Smooth muscle cell (in vitro differentiated cells): ENCODE measurements at regions not wholly inside any gene's neighbourhood (a gene's known extent, or its start where the extent isn't known, plus 50 kb on each side); places are given as distances from the start of the nearest gene placed in this dataset.

ENCODE experiments used
- DNase-seq: peaks from one replicate; lab custom pipeline; 2025; ENCODE audit not compliant: unreplicated experiment; lab: John Stamatoyannopoulos, UW
- H2AFZ ChIP-seq: fragments of 200-600 bp; sonication (generic); 2 replicates; pipeline ENCODE4 v1.6.0; 2016; ENCODE audit warnings: antibody characterized with exemption, low read depth, mild to moderate bottlenecking
- H3F3A ChIP-seq: fragments of 200-600 bp; sonication (generic); 2 replicates; pipeline ENCODE4 v1.6.0; 2017; ENCODE audit warnings: antibody characterized with exemption, low read depth
- H3K27ac ChIP-seq: fragments of 200-600 bp; sonication (generic); 2 replicates; pipeline ENCODE4 v1.5.1; 2016; ENCODE audit warnings: low read depth, mild to moderate bottlenecking
- H3K27me3 ChIP-seq: fragments of 200-600 bp; sonication (generic); 2 replicates; pipeline ENCODE4 v1.6.1; 2016; ENCODE audit warnings: low read depth, mild to moderate bottlenecking
- H3K36me3 ChIP-seq: fragments of 200-600 bp; sonication (generic); 2 replicates; pipeline ENCODE4 v1.5.1; 2016; ENCODE audit warnings: low read depth
- H3K4me1 ChIP-seq: fragments of 200-600 bp; sonication (generic); 2 replicates; pipeline ENCODE4 v1.5.1; 2016; ENCODE audit warnings: low read depth
- H3K4me2 ChIP-seq: fragments of 200-600 bp; sonication (generic); 2 replicates; pipeline ENCODE4 v1.6.0; 2016; ENCODE audit warnings: mild to moderate bottlenecking
- H3K4me3 ChIP-seq: fragments of 200-600 bp; sonication (generic); 2 replicates; pipeline ENCODE4 v1.5.1; 2016; ENCODE audit warnings: mild to moderate bottlenecking
- H3K79me2 ChIP-seq: fragments of 200-600 bp; sonication (generic); 2 replicates; pipeline ENCODE4 v1.6.0; 2016; ENCODE audit warnings: low read depth, mild to moderate bottlenecking
- H3K9ac ChIP-seq: fragments of 200-600 bp; sonication (generic); 2 replicates; pipeline ENCODE4 v1.6.0; 2016; ENCODE audit warnings: low read depth
- H3K9me3 ChIP-seq: fragments of 200-600 bp; sonication (generic); replicated peaks from 2 replicates; pipeline ENCODE4 v1.5.1; 2016; ENCODE audit warnings: low read depth
- H4K20me1 ChIP-seq: fragments of 200-600 bp; sonication (generic); 2 replicates; pipeline ENCODE4 v1.6.0; 2016; ENCODE audit warnings: low read depth
- WGBS: methylation state at CpG from one replicate; pipeline ENCODE4 v1.1.7; 2016; ENCODE audit warnings: low lambda C conversion rate; 5-methylcytosine and 5-hydroxymethylcytosine counted together
- TF ChIP-seq, protein P1 (sequence below): fragments of 200-600 bp; sonication (generic); IDR thresholded peaks from 2 replicates; pipeline ENCODE4 v1.5.1; 2017; ENCODE audit warnings: borderline replicate concordance, mild to moderate bottlenecking, antibody characterized with exemption; ENCODE audit not compliant: insufficient read depth, poor library complexity, severe bottlenecking

DNA sequence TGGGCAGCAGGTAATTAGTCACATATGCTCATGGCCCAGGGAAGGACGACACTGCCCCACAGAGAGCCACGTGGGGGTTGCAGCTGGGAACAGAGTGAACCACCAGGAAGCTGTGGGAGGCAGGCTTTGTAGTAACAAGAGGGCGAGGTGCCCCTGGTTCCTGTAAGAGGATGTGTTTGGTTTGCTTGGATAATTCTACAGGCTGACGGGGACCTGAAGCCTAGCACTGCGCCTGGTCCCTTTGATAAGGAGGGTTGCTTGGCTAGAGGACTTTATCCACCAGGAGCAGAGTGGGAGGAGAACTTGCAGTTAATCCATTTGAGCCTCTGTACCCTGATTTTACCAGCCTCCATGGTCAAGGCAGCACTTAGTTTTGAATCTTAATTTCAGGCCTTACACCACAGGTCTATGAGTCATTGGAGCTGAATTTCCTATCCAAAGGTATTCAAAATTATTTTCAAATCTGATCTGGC lies 67.4 kb upstream of the CLDN10 start:
- Histone ChIP-seq H3K79me2 (no peaks in the 10 kb centered on the region), H2AFZ (no peak overlapping the region), H3K4me3 (no peak overlapping the region), H3K27ac (no peak overlapping the region), H3K27me3 (no peaks in the 10 kb centered on the region), H4K20me1 (no peaks in the 10 kb centered on the region), H3F3A (no peaks in the 10 kb centered on the region), H3K9me3 (no peaks in the 10 kb centered on the region), H3K4me2 (no peak overlapping the region), H3K4me1 (no peaks in the 10 kb centered on the region), H3K9ac (no peak overlapping the region), H3K36me3 (no peaks in the 10 kb centered on the region)
- WGBS: 60% methylated on average over 5 of the region's 5 CpGs
- TF ChIP-seq, protein P1, sequence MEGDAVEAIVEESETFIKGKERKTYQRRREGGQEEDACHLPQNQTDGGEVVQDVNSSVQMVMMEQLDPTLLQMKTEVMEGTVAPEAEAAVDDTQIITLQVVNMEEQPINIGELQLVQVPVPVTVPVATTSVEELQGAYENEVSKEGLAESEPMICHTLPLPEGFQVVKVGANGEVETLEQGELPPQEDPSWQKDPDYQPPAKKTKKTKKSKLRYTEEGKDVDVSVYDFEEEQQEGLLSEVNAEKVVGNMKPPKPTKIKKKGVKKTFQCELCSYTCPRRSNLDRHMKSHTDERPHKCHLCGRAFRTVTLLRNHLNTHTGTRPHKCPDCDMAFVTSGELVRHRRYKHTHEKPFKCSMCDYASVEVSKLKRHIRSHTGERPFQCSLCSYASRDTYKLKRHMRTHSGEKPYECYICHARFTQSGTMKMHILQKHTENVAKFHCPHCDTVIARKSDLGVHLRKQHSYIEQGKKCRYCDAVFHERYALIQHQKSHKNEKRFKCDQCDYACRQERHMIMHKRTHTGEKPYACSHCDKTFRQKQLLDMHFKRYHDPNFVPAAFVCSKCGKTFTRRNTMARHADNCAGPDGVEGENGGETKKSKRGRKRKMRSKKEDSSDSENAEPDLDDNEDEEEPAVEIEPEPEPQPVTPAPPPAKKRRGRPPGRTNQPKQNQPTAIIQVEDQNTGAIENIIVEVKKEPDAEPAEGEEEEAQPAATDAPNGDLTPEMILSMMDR: no peak
- DNase-seq: no peak

DNA sequence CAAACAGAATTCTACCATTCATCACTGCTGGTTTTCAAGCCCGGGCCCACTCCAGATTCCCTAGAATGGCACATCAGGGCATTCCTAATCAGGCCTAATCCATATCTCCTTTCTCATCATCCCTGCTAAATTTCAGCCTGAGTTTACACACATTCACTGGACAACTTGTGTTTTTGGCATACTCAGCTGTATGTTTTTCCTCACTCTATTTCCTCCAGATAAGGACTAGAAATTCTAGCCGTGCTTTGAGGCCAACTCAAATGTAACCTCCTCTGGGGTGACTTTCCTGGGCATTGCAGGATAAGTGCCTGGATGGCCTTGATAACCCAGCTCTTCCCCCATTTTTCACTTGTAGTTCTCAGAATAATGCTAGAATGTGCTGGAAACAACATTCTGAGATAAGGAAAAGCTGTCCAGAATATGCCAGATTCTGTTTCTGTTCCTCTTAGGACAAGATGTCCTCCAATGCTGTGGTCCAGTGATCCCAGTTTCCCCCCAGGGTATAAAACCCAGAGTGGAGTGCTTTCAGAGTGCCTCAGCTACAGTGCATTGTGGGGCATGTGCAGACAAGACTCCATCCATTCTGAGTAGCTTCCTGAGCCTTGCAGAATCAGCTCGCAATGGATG lies 66.9 kb upstream of the CLDN10 start:
- H3K9me3 ChIP-seq: no peaks in the 10 kb centered on the region
- no peak overlapping the region for H3K9ac ChIP-seq
- H3F3A ChIP-seq: no peaks in the 10 kb centered on the region
- H3K4me3 ChIP-seq: no peak overlapping the region
- WGBS: 57% methylated on average over 3 of the region's 3 CpGs
- H3K36me3 ChIP-seq: no peaks in the 10 kb centered on the region
- TF ChIP-seq, protein P1: no peak
- DNase-seq: no peak
- no peak overlapping the region for H2AFZ ChIP-seq
- no peaks in the 10 kb centered on the region for H3K79me2 ChIP-seq
- no peaks in the 10 kb centered on the region for H3K4me1 ChIP-seq
- peak overlapping the region; percentile 16 for H3K27ac ChIP-seq
- H3K4me2 ChIP-seq: no peak overlapping the region
- no peaks in the 10 kb centered on the region for H4K20me1 ChIP-seq
- H3K27me3 ChIP-seq: no peaks in the 10 kb centered on the region

DNA sequence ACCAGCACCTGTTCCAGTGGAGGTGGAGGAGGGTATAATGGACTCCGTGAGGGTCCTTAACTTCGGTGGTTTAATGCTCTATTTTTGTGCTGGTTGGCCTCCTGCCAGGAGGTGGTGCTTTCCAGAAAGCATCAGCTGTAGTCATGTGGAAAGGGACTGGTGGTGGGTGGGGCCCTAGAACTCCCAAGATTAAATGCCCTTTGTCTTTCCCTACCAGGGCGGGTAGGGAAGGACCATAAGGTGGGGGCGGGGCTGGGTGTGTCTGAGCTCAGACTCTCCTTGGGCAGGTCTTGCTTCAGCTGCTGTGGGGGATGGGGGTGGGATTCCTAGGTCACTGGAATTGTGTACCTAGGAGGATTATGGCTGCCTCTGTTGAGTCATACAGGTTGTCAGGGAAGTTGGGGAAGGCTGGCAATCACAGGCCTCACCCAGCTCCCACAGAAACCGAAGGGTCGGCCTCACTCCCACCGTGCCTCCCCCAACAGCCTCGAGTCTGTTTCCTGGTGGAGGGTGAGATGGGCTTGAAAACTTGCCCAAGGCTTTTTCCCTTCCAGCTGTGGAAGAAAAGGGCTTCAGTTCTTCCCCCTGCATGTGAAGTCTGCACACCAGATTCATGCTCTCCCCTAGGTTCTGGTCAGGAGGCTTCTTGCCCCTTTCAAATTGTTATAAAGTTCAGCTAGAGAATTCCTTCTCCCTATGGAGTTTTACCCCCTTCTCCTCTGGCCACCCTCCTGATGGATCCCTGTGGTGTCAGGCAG lies 60.3 kb upstream of the CLDN10 start:
- Histone ChIP-seq H3K36me3 (no peaks in the 10 kb centered on the region), H3K4me2 (no peak overlapping the region), H3F3A (no peaks in the 10 kb centered on the region), H3K27me3 (no peaks in the 10 kb centered on the region), H3K27ac (no peak overlapping the region), H4K20me1 (no peaks in the 10 kb centered on the region), H3K9me3 (no peaks in the 10 kb centered on the region), H3K9ac (no peak overlapping the region), H2AFZ (no peak overlapping the region), H3K4me3 (no peak overlapping the region), H3K4me1 (no peaks in the 10 kb centered on the region), H3K79me2 (no peaks in the 10 kb centered on the region)
- DNase-seq: no peak
- WGBS: 78% methylated on average over 8 of the region's 8 CpGs
- TF ChIP-seq, protein P1: no peak
